Hematopoietic multipotent progenitor cell (in vitro differentiated cells): ENCODE measurements at regions not wholly inside any gene's neighbourhood (a gene's known extent, or its start where the extent isn't known, plus 50 kb on each side); places are given as distances from the start of the nearest gene placed in this dataset.
"Not testable (repeated sequence)": the region's sequence is repeated elsewhere in the genome, so short reads cannot be mapped to it uniquely, and the experiment has no call there.

ENCODE experiments used
- DNase-seq, 3 donors: peaks; one replicate each; pipeline ENCODE4 v3.0.0-alpha.2; 2011 to 2015; ENCODE audit warnings: low read depth in 2 of 3, low spot score in 2 of 3

GRCh38 chr4:3623809-3624329 is 91.6 kb upstream of the LRPAP1 start:
- not testable (repeated sequence) for DNase-seq

GRCh38 chr4:3623106-3623505 is 90.9 kb upstream of the LRPAP1 start:
- no peak for DNase-seq

- DNase-seq: not testable (repeated sequence)
These were observed 88.1 kb upstream of the LRPAP1 start for GRCh38 chr4:3620365-3620764.

GRCh38 chr4:3619698-3620097 is 87.5 kb upstream of the LRPAP1 start:
- DNase-seq: not testable (repeated sequence)

- not testable (repeated sequence) for DNase-seq
These were observed 86.1 kb upstream of the LRPAP1 start for GRCh38 chr4:3618341-3618740.

GRCh38 chr4:3615386-3616286 is 83.4 kb upstream of the LRPAP1 start:
- DNase-seq: no peak

- no peak for DNase-seq
These were observed 82.4 kb upstream of the LRPAP1 start for GRCh38 chr4:3614731-3614980.

- no peak for DNase-seq
These were observed 81.9 kb upstream of the LRPAP1 start for GRCh38 chr4:3613967-3614730.

- DNase-seq: no peak
These were observed 80.7 kb upstream of the LRPAP1 start for GRCh38 chr4:3612934-3613333.

- DNase-seq: no peak
These were observed 80.1 kb upstream of the LRPAP1 start for GRCh38 chr4:3612281-3612680.

GRCh38 chr4:3611778-3612177 is 79.6 kb upstream of the LRPAP1 start:
- no peak for DNase-seq

GRCh38 chr4:3610851-3611250 is 78.6 kb upstream of the LRPAP1 start:
- not testable (repeated sequence) for DNase-seq

GRCh38 chr4:3609905-3610304 is 77.7 kb upstream of the LRPAP1 start:
- not testable (repeated sequence) for DNase-seq

- DNase-seq: no peak
These were observed 75.7 kb upstream of the LRPAP1 start for GRCh38 chr4:3607690-3608552.

GRCh38 chr4:3606850-3607249 is 74.6 kb upstream of the LRPAP1 start:
- DNase-seq: not testable (repeated sequence)

- not testable (repeated sequence) for DNase-seq
These were observed 74.0 kb upstream of the LRPAP1 start for GRCh38 chr4:3606271-3606670.

- no peak for DNase-seq
These were observed 73.3 kb upstream of the LRPAP1 start for GRCh38 chr4:3605491-3605890.

- DNase-seq: not testable (repeated sequence)
These were observed 70.8 kb upstream of the LRPAP1 start for GRCh38 chr4:3602886-3603645.

- no peak for DNase-seq
These were observed 69.8 kb upstream of the LRPAP1 start for GRCh38 chr4:3601992-3602391.

GRCh38 chr4:3601108-3601690 is 69.0 kb upstream of the LRPAP1 start:
- not testable (repeated sequence) for DNase-seq
